GM20000 (cell line): ENCODE measurements at regions not wholly inside any gene's neighbourhood (a gene's known extent, or its start where the extent isn't known, plus 50 kb on each side); places are given as distances from the start of the nearest gene placed in this dataset.

Source experiments
- DNase-seq: peaks from one replicate; pipeline ENCODE4 v3.0.0; 2012; ENCODE audit warnings: low spot score
- TF ChIP-seq, protein P1 (sequence below): IDR thresholded peaks from 2 replicates; pipeline ENCODE4 v1.5.1; 2012; ENCODE audit warnings: mild to moderate bottlenecking, control low read depth; ENCODE audit errors: extremely low read depth, missing control alignments

GRCh38 chr4:79064806-79065205 is 125.6 kb upstream of the PAQR3 start:
- DNase-seq: no peak
- TF ChIP-seq, protein P1, sequence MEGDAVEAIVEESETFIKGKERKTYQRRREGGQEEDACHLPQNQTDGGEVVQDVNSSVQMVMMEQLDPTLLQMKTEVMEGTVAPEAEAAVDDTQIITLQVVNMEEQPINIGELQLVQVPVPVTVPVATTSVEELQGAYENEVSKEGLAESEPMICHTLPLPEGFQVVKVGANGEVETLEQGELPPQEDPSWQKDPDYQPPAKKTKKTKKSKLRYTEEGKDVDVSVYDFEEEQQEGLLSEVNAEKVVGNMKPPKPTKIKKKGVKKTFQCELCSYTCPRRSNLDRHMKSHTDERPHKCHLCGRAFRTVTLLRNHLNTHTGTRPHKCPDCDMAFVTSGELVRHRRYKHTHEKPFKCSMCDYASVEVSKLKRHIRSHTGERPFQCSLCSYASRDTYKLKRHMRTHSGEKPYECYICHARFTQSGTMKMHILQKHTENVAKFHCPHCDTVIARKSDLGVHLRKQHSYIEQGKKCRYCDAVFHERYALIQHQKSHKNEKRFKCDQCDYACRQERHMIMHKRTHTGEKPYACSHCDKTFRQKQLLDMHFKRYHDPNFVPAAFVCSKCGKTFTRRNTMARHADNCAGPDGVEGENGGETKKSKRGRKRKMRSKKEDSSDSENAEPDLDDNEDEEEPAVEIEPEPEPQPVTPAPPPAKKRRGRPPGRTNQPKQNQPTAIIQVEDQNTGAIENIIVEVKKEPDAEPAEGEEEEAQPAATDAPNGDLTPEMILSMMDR: no peak

DNA sequence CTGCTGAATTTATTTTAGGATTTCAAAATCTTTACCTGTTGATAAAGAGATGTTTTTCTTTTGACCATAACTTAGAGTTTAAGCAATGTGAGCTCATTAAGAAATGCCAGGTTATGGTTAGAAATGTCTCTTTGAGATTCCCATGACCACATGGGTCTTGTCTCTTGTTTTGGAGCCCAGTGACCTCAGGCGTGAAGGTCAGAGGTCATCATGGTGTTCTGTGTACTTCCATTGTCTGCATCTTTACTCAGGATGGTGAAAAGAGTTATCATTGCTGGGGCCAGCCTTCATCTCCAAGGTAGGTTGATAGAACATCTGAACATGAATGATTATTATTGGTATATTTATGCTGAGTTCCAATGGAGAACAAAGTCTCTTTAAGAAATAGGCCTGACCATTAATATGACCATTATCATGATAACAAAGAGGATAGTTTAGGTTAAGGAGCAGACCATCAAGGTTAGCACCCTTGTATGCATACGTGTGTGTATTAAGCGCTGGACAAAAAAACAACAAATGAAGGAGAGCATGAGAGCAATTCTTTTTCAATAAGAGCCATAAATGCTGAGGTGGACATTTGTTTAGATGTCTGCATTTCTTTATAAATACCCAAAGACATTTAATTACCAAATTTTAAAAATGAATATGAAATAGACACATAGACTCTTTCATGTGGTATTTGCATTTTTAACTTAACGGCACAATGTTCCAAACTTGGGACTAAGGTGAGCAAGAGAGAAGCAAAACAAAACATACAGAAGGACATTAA is 120.6 kb upstream of the PAQR3 start:
- no peak for DNase-seq
- TF ChIP-seq, protein P1: no peak

GRCh38 chr4:79057772-79058171 is 118.5 kb upstream of the PAQR3 start:
- no peak for DNase-seq
- TF ChIP-seq, protein P1: no peak

- TF ChIP-seq, protein P1: no peak
- no peak for DNase-seq
These were observed 114.5 kb upstream of the PAQR3 start for GRCh38 chr4:79053754-79054153.

- TF ChIP-seq, protein P1: no peak
- no peak for DNase-seq
These were observed 111.3 kb upstream of the PAQR3 start for GRCh38 chr4:79050541-79050880.

DNA sequence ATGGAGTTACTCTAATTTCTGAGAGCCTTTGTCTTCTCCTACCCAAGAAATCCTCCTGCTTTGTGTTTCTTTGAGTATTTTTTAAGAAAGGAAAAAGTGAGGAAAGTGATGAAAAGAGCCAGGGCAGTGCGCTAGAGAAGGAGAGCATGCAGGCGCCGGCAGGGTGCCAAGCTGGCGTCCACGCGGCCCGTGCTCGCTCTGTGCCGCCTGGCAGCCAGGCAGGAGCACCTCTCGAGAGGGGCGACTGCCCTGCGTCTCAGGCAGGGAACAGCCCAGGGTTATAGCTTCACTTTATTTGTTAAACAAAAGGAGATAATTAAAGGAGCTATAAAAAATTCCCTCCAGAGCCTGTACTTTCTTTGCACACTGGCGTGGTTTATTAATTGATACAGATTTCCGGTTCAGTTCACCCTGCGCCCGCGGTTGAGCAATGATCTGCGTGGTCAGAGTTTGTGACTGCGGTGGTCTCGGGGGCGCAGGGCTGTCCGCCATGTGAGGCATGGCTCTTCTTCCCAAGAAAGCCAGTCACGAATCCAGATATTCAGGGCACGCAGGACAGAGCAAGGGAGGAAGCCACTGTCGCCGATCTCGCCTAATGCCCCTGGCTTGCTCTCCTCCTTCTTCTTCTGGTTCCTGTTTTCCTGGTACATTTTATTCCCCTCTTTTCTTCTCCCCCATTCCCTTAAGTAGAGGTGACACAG is 110.8 kb upstream of the PAQR3 start:
- TF ChIP-seq, protein P1: no peak
- no peak for DNase-seq

GRCh38 chr4:79048878-79049277 is 109.6 kb upstream of the PAQR3 start:
- TF ChIP-seq, protein P1: no peak
- DNase-seq: no peak
